Mesothelial cell of epicardium (in vitro differentiated cells): ENCODE measurements at regions not wholly inside any gene's neighbourhood (a gene's known extent, or its start where the extent isn't known, plus 50 kb on each side); places are given as distances from the start of the nearest gene placed in this dataset.

Source experiments
- DNase-seq, 2 experiments: peaks; one replicate each; pipeline ENCODE4 v3.0.0; 2021; ENCODE audit warnings: low spot score in 2 of 2; ENCODE audit not compliant: unreplicated experiment in 2 of 2
- H3K27ac Mint-ChIP-seq: 2 replicates; pipeline ENCODE4 v1.8.0; 2021; ENCODE audit warnings: mixed read lengths
- H3K27me3 Mint-ChIP-seq: 2 replicates; pipeline ENCODE4 v1.8.0; 2021; ENCODE audit warnings: low read depth, mixed read lengths
- H3K36me3 Mint-ChIP-seq: 2 replicates; pipeline ENCODE4 v1.8.0; 2021; ENCODE audit warnings: mixed read lengths
- H3K4me1 Mint-ChIP-seq: 2 replicates; pipeline ENCODE4 v1.8.0; 2021; ENCODE audit warnings: mixed read lengths
- H3K4me3 Mint-ChIP-seq: 2 replicates; pipeline ENCODE4 v1.8.0; 2021; ENCODE audit warnings: mild to moderate bottlenecking, moderate library complexity, mixed read lengths
- H3K9me3 Mint-ChIP-seq: 2 replicates; pipeline ENCODE4 v1.8.0; 2021; ENCODE audit warnings: mixed read lengths
- CTCF ChIP-seq: fragments of 200-600 bp; sonication (generic); IDR thresholded peaks from one replicate; pipeline ENCODE4 v1.5.0; 2021; ENCODE audit warnings: antibody characterized with exemption; ENCODE audit not compliant: unreplicated experiment

- Mint-ChIP-seq H3K27me3 (no peaks in the 10 kb centered on the region), H3K4me1 (peaks cover 19% of the 10 kb centered on the region), H3K27ac (peak overlapping the region; percentile 33), H3K9me3 (peaks cover 30% of the 10 kb centered on the region), H3K36me3 (peaks cover 3% of the 10 kb centered on the region), H3K4me3 (no peak overlapping the region)
- DNase-seq = no peak
- TF ChIP-seq CTCF = no peak
Measured at GRCh38 chr14:22296722-22297121, 292.3 kb downstream of the DAD1 start.

- Mint-ChIP-seq H3K9me3 (peaks cover 29% of the 10 kb centered on the region), H3K27ac (peak overlapping the region; percentile 64), H3K36me3 (peaks cover 3% of the 10 kb centered on the region), H3K4me3 (no peak overlapping the region), H3K27me3 (no peaks in the 10 kb centered on the region), H3K4me1 (peaks cover 19% of the 10 kb centered on the region)
- TF ChIP-seq CTCF = no peak
- no peak for DNase-seq
Measured at GRCh38 chr14:22296088-22296487, 292.9 kb downstream of the DAD1 start.

GRCh38 chr14:22291406-22291805 is 297.6 kb downstream of the DAD1 start:
- Mint-ChIP-seq H3K9me3 (peaks cover 34% of the 10 kb centered on the region), H3K4me1 (peaks cover 15% of the 10 kb centered on the region), H3K27me3 (no peaks in the 10 kb centered on the region), H3K27ac (no peak overlapping the region), H3K4me3 (no peak overlapping the region), H3K36me3 (peaks cover 3% of the 10 kb centered on the region)
- no peak for TF ChIP-seq CTCF
- no peak for DNase-seq

GRCh38 chr14:22289570-22289969 is 299.5 kb downstream of the DAD1 start:
- Mint-ChIP-seq H3K4me3 (no peak overlapping the region), H3K27me3 (no peaks in the 10 kb centered on the region), H3K36me3 (no peaks in the 10 kb centered on the region), H3K4me1 (peaks cover 11% of the 10 kb centered on the region), H3K9me3 (peaks cover 33% of the 10 kb centered on the region), H3K27ac (no peak overlapping the region)
- DNase-seq = no peak
- no peak for TF ChIP-seq CTCF

GRCh38 chr14:22285991-22286390 is 303.0 kb downstream of the DAD1 start:
- DNase-seq = no peak
- no peak overlapping the region for H3K4me3 Mint-ChIP-seq
- no peaks in the 10 kb centered on the region for H3K36me3 Mint-ChIP-seq
- H3K27ac Mint-ChIP-seq = no peak overlapping the region
- no peaks in the 10 kb centered on the region for H3K27me3 Mint-ChIP-seq
- peaks cover 9% of the 10 kb centered on the region for H3K9me3 Mint-ChIP-seq
- no peak for TF ChIP-seq CTCF
- H3K4me1 Mint-ChIP-seq = peaks cover 32% of the 10 kb centered on the region

- TF ChIP-seq CTCF = no peak
- Mint-ChIP-seq H3K36me3 (no peaks in the 10 kb centered on the region), H3K9me3 (peaks cover 4% of the 10 kb centered on the region), H3K27me3 (no peaks in the 10 kb centered on the region), H3K4me3 (no peak overlapping the region), H3K4me1 (peaks cover 45% of the 10 kb centered on the region), H3K27ac (no peak overlapping the region)
- no peak for DNase-seq
Measured at GRCh38 chr14:22282949-22283348, 306.1 kb downstream of the DAD1 start.
